ENCODE measurements at regions not wholly inside any gene's neighbourhood (a gene's known extent, or its start where the extent isn't known, plus 50 kb on each side); places are given as distances from the start of the nearest gene placed in this dataset.
A peak's percentile ranks its signal among the peaks of the same experiment; 100 is the strongest.

DNA sequence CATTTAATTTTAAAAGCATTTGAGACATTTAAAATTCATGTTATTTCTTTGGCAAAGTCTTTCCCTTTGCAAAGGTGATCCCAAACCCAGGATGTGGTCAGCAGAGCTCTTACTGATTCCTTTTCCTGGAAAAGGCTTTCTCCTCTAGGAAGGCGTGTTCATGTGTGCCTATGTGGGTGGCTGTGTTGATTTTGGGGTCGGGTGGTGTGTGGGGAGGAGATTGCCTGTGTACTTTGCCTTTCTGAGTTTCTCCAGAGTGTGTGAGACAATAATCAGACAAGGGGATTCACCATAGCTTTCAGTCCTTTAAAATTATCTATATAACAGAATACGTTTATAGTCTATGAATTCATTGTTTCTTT is 173.2 kb downstream of the SOCS6 start:
- no peak overlapping the region for H3K4me3 ChIP-seq (ENCODE audit: low read depth, low read length)
- DNase-seq (ENCODE audit: low read depth): peak; percentile 34
- TF ChIP-seq, protein P1, sequence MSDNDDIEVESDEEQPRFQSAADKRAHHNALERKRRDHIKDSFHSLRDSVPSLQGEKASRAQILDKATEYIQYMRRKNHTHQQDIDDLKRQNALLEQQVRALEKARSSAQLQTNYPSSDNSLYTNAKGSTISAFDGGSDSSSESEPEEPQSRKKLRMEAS (IDR thresholded peaks at IDR 0.05; ENCODE audit: low read depth, low read length): no peak
- TF ChIP-seq, protein P2, sequence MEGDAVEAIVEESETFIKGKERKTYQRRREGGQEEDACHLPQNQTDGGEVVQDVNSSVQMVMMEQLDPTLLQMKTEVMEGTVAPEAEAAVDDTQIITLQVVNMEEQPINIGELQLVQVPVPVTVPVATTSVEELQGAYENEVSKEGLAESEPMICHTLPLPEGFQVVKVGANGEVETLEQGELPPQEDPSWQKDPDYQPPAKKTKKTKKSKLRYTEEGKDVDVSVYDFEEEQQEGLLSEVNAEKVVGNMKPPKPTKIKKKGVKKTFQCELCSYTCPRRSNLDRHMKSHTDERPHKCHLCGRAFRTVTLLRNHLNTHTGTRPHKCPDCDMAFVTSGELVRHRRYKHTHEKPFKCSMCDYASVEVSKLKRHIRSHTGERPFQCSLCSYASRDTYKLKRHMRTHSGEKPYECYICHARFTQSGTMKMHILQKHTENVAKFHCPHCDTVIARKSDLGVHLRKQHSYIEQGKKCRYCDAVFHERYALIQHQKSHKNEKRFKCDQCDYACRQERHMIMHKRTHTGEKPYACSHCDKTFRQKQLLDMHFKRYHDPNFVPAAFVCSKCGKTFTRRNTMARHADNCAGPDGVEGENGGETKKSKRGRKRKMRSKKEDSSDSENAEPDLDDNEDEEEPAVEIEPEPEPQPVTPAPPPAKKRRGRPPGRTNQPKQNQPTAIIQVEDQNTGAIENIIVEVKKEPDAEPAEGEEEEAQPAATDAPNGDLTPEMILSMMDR (IDR thresholded peaks at IDR 0.05; ENCODE audit: low read depth, low read length): no peak
- no peak for TF ChIP-seq POLR2A (IDR thresholded peaks at IDR 0.05; ENCODE audit: extremely low read depth, insufficient read length)
- no peak for TF ChIP-seq MYC (IDR thresholded peaks at IDR 0.05; ENCODE audit: low read depth, low read length)

DNA sequence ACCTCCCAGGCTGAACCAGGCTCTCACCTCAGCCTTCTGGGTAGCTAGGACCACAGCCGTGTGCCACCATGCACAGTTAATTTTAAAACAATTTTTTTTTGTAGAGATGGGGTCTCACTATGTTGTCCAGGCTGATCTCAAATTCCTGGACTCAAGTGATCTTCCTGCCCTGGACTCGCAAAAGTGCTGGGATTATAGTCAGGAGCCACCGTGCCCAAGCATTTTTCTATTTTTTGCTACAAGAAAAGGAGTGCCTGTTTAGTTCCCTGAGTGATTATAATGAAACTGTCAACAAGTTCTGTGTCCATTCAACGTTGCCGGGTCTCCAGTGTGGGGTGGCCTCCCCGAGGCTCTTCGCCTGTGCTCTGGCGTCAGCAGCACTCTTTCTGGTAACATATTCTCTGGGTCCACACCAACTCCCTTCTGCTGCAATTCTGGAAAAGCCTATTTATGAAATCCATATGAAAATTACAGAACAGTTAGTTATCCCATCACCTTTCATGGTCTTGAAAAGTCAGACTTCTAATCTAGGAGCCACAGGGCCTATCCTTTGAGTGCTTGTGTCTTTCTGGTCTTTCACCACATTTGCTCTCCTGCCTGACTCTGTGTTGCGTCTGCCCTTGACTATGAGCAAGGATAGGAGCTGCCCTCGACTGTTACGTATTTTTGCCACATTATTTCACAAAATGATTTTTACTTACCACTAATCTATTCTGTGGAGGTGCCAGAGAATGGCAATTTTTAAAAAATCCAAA is 172.7 kb downstream of the SOCS6 start:
- TF ChIP-seq, protein P1 (IDR thresholded peaks at IDR 0.05; ENCODE audit: low read depth, low read length): no peak
- peak; percentile 66 for DNase-seq (ENCODE audit: low read depth)
- H3K4me3 ChIP-seq (ENCODE audit: low read depth, low read length): no peak overlapping the region

DNA sequence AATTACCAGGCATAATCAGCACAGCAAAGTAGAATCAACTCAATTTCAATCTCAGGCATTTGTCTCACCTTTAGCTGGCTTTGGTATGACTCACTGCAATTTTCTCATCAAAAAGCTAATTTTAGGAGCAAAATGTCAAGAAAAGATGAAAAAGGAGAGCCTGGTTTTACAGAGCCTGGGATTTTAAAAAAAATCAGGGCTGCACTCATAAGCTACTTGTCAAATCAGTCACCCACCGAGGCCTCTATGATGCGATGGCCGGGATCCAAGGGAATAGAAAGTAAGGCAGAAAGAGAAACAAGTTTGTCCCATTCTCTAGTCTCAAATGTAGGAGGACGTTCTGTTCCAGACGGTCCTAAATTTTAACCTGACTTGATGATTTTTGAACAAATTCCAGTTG is 170.9 kb downstream of the SOCS6 start:
- no peak overlapping the region for H3K4me3 ChIP-seq (ENCODE audit: low read depth, low read length)
- no peak for TF ChIP-seq POLR2A (IDR thresholded peaks at IDR 0.05; ENCODE audit: extremely low read depth, insufficient read length)
- TF ChIP-seq, protein P1 (IDR thresholded peaks at IDR 0.05; ENCODE audit: low read depth, low read length): no peak
- no peak for TF ChIP-seq MYC (IDR thresholded peaks at IDR 0.05; ENCODE audit: low read depth, low read length)
- TF ChIP-seq, protein P2 (IDR thresholded peaks at IDR 0.05; ENCODE audit: low read depth, low read length): no peak
- DNase-seq (ENCODE audit: low read depth): no peak

DNA sequence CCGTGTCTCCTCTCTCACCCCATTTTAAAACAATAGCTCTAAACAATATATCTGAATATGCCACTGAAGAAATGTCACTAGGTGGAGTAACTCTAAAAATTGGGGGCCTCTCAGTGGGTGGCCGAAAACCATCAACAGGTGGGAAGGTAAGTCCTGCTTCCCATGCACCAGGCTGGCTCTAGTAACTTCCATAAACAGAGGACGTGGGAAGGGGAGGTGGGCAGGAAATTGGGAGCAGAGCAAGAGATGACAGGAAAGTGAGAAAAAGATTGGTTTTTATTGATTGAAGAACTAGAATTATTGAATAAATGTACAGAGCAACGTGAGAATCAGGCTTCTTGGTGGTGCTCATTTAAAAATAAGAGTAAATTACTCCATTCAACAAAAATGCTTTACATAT is 170.4 kb downstream of the SOCS6 start:
- TF ChIP-seq MYC (IDR thresholded peaks at IDR 0.05; ENCODE audit: low read depth, low read length): no peak
- TF ChIP-seq, protein P2 (IDR thresholded peaks at IDR 0.05; ENCODE audit: low read depth, low read length): no peak
- TF ChIP-seq, protein P1 (IDR thresholded peaks at IDR 0.05; ENCODE audit: low read depth, low read length): no peak
- H3K4me3 ChIP-seq (ENCODE audit: low read depth, low read length): no peak overlapping the region
- no peak for DNase-seq (ENCODE audit: low read depth)

DNA sequence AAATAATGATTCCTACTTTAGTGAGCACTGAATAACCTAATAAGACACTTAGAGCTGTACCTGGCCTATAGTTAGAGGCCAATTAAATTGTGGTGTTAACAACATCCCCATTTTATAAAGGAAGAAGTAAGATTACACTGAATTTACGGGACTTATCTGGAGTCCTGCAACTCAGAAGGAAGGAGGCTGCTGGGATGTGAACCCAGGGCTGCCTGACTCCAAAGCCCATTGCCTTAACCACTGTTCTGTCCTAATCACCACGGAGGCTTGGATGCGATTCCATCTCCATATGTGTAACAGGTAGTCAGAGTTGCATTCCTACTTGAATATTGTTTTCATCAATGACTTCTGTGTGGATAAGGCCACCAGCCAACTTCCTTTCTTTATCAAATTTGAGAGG is 168.9 kb downstream of the SOCS6 start:
- DNase-seq (ENCODE audit: low read depth): no peak
- no peak overlapping the region for H3K4me3 ChIP-seq (ENCODE audit: low read depth, low read length)
- TF ChIP-seq MYC (IDR thresholded peaks at IDR 0.05; ENCODE audit: low read depth, low read length) (no peak), POLR2A (IDR thresholded peaks at IDR 0.05; ENCODE audit: extremely low read depth, insufficient read length) (no peak)
- TF ChIP-seq, protein P1 (IDR thresholded peaks at IDR 0.05; ENCODE audit: low read depth, low read length): no peak
- TF ChIP-seq, protein P2 (IDR thresholded peaks at IDR 0.05; ENCODE audit: low read depth, low read length): no peak

DNA sequence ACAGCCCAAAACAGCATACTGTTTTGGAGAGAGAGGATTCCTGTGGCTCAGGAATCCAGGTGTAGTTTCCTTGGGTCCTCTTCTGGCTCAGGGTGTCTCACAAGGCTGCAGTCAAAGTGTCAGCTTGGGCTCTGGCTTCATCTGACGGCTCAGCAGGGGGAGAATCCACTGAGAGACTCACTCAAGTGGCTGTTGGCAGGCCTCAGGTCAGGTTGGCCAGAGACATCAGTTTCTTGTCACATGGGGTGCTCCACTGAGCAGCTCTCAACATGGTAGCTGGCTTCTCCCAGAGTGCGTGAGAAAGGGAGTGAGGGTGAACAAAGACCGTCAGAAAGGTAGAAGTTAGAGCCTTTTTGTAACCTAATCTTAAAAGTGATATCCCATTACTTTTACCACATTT is 168.4 kb downstream of the SOCS6 start:
- no peak for DNase-seq (ENCODE audit: low read depth)
- H3K4me3 ChIP-seq (ENCODE audit: low read depth, low read length): no peak overlapping the region
- TF ChIP-seq, protein P2 (IDR thresholded peaks at IDR 0.05; ENCODE audit: low read depth, low read length): no peak
- TF ChIP-seq MYC (IDR thresholded peaks at IDR 0.05; ENCODE audit: low read depth, low read length): no peak
- TF ChIP-seq, protein P1 (IDR thresholded peaks at IDR 0.05; ENCODE audit: low read depth, low read length): no peak
- no peak for TF ChIP-seq POLR2A (IDR thresholded peaks at IDR 0.05; ENCODE audit: extremely low read depth, insufficient read length)

All from NB4 (cell line).